GM18505 (cell line): ENCODE measurements at regions not wholly inside any gene's neighbourhood (a gene's known extent, or its start where the extent isn't known, plus 50 kb on each side); places are given as distances from the start of the nearest gene placed in this dataset.

Experiments used
- ATAC-seq: cut with Tn5 transposase; IDR thresholded peaks from one replicate; pipeline ENCODE4 v1.9.1; 2021; ENCODE audit not compliant: unreplicated experiment
- POLR2A ChIP-seq: IDR thresholded peaks from 4 replicates; pipeline ENCODE4 v1.6.1; 2011; ENCODE audit warnings: borderline replicate concordance; ENCODE audit not compliant: insufficient read depth, insufficient read length; ENCODE audit errors: extremely low read depth

DNA sequence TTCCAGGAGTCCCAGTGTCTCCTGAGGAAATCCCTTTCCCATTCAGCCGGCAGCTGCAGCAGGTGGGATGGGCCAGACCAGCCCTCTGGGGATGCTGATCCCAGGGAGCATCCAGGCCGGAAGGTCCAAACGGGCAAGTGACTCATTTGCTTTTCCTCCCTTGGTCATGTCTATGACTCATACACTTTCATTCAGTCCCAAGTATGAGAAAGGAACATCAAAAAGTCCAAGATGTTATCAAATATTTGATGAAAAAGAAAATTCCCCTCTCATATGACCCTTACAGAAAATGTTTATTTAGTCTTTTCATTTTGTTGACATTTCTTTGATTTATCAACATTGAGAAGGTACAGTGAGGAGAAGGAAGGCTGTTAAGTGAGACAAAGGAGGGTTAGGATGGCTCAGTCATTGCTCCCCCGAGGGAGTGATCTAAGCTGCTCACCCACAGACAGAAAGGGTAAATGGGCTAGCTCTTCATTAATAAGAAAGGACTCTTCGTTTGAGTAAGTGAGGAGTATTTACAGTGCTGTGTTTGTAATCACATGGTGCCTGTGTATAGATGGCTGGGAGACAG, 117.6 kb upstream of the ANKRD55 start:
- TF ChIP-seq POLR2A: no peak
- no peak for ATAC-seq

DNA sequence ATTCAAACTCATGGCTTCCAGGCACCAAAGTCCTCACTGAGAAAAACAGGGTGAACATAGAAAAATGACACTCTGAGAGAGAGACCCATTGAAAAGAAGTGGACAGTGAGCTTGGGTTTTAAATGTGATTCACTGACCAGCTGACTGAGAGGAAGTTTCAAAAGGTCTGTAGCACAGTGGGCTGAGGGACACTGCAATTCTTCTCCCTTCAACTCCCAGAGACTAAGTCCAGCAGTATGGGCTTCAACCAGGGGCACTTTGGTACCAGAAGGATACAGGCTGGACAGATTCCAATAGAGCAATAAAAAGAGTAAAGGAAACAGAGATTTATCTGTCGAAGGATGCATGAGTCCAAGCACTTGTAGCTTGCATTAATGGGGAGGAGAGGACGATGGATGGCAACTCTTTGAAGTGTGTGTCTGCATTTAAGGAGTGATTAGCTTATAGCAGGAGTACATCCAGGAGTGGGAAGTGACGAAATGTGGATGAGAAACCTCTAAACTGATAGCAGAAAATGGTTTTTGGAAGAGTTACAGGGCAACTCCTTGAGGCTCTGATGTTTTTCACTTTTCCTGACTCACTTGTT, 117.0 kb upstream of the ANKRD55 start:
- no peak for TF ChIP-seq POLR2A
- no peak for ATAC-seq

DNA sequence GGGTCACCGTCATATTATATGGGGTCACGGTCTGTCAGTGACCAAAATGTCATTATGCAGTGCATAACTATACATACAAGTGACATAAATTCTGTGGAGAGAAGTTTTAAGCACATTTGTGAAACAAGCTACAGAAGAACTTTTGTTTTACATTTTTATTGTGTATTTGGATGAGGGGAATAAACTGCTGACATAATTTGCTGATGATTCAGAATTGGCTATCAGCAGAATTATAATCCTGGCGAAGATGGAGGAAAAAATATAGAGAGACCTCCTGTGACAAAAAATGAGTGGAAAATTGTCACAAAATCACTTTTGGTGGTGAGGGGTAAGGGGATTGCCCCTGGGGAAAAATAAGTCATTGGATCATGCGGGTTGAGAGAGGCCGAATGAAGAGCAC, 116.3 kb upstream of the ANKRD55 start:
- no peak for ATAC-seq
- no peak for TF ChIP-seq POLR2A

DNA sequence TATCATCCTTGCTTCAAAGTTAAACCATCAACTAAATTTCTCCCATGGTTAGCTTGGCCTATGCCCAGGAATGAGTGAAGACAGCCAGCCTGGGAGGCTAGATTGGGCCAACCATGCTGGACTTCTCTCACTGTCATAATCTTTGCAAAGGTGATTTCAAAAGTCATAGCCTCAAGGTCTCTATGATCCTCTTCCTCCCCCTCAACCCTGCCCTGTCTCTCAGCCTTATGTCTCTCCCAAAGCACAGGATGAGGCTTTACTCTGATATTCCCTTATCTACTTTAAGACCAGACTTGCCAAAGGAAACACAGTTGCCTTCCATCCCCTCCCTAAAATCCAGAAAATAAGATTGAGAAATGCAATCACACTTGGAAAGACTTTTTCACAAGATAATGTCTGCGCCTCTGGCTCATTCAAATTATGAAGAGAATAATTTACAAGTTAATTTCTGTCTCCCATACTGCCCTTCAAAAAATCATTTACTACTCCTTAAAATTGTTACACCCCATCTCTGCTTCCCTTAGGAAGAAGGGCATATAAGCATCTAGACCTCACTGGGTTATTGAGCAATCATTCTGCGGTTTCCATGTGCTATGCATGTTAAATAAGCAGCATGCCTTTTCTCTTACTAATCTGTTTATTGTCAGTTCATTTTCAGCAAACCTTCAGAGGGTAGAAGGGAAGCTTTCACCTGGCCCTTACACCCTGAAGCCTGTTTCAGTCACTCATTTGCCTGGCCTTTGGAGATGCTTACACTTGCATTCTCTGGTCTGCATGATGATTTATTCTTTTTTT, 113.8 kb upstream of the ANKRD55 start:
- no peak for TF ChIP-seq POLR2A
- ATAC-seq: no peak

DNA sequence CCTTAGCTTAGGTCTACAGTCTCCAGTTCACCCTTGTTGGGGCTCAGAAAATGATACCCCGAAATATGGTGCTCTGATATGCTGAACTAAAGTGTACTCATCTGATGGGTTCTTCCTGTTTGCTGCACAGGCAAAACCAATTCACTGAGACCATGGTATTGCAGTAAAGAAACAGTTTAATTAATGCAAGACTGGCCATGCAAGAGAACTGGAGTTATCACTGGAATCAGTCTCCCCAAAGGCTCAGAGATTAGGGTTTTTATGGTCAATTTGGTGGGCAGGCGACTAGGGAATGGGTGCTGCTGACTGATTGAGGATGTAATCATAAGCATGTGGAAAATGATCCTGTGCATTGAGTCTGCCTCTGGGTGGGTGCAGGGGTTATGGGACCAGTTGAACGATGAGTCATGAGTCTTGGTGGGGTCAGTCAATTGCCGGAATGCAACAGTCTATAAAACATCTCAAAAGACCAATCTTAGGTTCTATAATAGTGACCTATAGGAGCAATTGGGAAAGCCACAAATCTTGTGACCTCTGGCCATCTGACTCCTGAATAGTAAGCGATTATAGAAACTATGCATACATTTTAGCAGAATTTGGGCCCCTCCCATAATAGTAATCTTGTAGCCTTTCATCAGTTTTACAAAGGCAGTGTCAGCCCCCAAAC, 113.0 kb upstream of the ANKRD55 start:
- no peak for TF ChIP-seq POLR2A
- no peak for ATAC-seq

DNA sequence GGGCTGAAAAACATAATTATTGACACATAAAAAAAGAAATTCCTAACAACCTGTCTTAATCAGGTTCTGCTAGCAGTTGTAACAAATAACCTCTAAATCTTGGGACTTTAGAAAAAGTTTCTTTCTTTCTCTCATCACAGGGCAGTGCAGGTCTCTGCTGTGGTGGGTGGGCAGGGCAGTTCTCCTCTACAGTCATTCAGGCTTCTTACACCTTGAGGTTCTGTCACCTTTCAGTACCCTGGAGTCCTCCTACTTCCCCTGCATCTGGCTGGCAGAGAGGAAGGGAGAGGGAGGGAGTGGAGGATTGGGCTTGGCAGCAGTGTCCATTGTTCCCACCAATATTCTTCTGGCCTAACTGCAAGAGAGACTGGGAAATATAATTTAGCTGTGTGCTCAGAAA, 112.2 kb upstream of the ANKRD55 start:
- no peak for ATAC-seq
- no peak for TF ChIP-seq POLR2A

DNA sequence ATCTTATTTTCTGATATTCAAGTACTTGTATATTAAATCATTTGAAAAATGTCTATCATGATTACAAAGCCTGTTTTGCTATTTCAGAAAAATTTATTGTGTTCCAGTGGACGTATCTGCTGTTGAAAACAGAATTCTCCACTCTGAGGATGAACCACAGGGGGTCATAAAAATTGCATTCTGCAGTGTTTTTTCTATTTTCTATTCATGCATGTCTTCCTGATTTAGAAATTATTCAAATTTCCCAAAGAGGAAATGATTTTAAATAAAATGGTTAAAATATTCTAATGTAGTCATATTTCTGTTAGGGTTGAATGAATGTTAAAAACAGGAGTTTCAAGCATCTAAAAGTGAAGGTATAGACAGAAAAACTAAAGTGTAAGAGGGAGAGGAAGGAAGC, 111.5 kb upstream of the ANKRD55 start:
- no peak for ATAC-seq
- TF ChIP-seq POLR2A: no peak

DNA sequence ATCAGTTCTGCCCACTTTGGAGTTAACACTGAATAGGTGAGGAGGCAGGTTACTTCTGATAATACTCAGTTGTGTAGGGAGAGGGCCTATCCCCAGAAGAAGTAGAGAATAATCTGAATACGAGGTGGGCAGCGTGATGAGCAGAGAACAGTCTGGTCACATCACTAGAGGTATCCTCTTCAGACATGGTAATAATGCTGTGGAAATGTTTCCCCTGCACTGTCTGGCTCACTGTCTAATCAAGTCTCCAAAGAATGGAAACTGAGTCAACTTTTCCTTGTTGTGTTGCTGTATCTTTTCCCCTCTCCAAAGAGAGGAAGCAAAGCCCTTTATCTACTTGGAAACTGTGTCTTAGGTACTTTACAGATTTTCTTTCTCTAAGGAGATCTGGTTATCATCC, 110.9 kb upstream of the ANKRD55 start:
- TF ChIP-seq POLR2A: no peak
- no peak for ATAC-seq

DNA sequence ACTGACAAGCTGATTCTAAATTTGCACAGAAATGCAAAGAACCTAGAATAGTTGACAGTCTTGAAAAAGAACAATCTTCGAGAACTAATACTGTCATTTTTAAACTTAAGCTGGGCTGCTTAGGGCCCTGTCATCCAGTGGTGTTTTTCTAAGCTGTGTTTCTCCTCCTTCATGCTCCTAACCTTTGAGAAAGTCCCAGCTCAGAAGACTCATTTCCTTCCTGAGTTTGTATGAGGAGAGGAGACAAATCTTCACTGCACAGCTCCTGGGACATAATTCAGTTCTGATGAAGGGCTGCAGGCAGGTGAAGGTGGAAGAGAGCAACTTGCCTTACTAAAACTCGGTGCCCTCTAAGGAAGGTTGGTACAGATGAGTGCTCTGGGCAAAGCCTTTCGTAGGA, 109.5 kb upstream of the ANKRD55 start:
- no peak for ATAC-seq

DNA sequence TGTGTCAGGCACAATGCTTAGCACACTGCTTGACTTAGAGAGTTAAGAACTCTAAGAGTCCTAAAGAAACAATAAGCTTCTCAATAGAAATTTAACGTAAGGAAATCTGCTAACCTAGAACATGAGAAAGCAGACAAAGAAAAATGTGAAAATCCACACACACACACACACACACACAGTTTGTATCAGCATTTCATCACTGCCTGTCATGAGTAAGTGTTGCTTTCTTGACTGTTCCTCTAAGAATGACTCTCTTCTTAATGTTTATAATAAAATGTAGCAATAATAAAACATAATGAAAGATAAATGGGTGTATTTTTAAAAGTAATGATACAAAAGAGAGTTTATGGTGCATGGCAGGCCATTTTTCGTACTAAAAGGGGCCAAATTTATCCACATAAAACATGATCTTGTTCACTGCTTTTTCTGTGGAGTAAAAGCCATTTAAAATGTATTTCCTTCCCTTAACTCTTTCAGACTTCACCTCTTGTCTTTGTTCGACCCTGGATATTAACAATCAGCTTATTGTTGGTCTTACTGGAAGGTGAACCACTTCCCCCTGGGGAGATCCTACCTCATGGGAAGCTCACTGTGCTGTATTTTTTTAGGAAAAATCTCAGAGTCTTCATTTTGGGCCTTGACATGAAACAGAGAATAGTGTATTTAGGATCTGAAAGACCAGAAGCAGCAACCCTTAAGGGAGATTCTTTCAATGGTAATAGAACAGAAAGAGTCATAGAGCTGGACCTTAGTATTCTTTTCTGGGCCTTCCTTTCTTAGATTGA, 107.3 kb upstream of the ANKRD55 start:
- TF ChIP-seq POLR2A: no peak
- ATAC-seq: no peak

More for the DNA sequence above, 109.5 kb upstream of the ANKRD55 start:
- no peak for TF ChIP-seq POLR2A

DNA sequence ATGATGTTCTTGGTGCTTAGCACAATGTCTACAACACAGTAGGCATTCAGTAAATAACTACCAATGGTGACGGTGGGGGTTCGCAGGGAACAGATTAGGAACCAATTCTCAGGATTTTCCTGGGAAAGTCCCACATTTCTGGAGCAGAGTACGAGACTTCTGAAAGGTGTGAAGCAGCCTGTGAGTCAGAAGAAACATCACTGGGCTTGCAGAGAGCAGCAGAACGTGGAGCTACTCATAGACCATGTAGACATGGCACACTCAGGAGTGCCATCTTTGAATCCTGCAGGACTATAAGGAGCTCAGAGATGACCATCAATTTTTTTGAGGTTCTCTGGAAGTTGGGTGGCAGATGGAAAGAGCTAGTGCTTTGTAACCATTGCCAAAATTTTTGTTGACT, 106.6 kb upstream of the ANKRD55 start:
- no peak for ATAC-seq
- no peak for TF ChIP-seq POLR2A

DNA sequence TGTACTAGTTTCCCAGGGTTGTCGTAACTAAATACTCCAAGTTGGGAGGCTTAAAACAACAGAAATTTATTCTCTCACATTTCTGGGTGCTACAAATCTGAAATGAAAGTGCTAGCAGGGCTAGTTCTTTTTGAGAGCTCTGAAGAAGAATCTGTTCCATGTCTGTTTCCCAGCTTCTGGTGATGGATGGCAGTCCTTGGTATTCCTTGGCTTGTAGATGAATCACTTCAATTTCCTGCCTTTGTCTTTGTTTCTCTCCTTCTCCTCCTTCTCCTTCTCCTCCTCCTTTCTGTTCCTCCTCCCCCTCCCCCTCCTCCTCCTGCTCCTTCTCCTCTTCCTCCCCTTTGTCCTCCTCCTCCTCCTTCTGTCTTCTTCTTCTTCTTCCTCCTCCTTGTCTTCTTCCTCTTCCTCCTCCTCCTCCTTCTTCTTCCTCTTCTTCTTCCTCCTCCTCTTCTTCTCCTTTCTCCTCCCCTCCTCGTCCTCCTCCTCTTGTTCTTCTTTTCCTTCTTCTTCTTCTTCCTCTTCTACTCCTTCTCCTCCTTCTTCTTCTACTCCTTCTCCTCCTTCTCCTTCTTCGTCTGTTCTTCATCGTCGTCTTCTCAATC, 104.7 kb upstream of the ANKRD55 start:
- no peak for TF ChIP-seq POLR2A
- no peak for ATAC-seq

DNA sequence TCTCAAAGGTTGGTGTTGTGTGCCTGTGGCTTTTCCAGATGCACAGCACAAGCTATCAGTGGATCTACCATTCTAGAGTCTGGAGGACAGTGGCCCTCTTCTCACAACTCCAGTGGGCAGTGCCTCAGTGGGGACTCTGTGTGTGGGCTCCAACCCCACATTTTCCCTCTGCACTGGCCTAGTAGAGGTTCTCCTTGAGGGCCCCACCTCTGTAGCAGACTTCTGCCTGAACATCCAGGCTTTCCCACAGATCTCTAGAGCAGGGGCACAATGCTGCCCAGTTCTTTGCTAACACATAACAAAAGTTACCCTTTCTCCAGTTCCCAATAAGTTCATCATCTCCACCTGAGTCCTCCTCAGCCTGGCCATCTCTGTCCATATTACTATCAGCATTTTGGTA, 102.1 kb upstream of the ANKRD55 start:
- TF ChIP-seq POLR2A: no peak
- no peak for ATAC-seq

DNA sequence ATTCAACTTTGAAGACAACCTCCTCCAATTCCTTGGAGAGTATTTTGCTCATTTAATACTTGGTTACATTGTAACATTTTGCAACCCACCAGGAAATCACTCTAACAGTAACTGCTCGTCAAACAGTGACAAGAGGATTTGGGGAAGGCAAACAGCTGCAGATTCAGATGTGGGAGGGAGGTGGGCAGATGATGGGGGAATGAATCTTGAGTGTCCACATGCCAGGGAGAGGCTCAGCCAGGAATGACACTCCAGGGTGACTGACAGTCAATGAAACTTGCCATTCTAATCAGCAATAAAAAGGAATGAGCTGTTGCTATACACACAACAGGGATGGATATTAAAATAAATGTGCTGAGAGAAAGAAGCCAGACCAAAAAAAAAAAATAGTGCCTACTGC, 97.7 kb upstream of the ANKRD55 start:
- ATAC-seq: no peak
- TF ChIP-seq POLR2A: no peak

DNA sequence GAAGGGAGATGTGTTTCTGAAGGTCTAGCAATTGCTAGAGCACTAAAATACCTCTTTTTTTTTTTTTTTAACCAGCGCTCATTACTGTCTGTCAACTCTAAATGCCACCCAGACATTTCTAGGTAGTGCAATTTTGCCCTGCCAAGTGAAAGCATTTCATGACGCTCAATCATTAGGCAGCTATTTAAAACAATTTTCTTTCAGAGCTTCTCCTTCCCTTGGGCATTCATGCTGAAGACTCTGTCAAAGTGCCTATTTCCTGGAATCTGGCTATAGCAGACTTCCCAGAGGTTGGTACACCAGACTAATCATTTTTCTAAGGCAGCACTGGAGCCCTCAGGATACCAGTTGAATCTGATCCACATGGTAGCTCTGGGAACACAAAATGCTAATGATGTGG, 97.0 kb upstream of the ANKRD55 start:
- ATAC-seq: no peak
- no peak for TF ChIP-seq POLR2A
